Amygdala (tissue), 56 donors: ENCODE measurements at regions not wholly inside any gene's neighbourhood (a gene's known extent, or its start where the extent isn't known, plus 50 kb on each side); places are given as distances from the start of the nearest gene placed in this dataset.
"Not testable (repeated sequence)": the region's sequence is repeated elsewhere in the genome, so short reads cannot be mapped to it uniquely, and the experiment has no call there.

ENCODE experiments used
- DNase-seq, 56 donors: peaks; one replicate each; lab custom pipeline; 2025; lab: John Stamatoyannopoulos, UW

DNA sequence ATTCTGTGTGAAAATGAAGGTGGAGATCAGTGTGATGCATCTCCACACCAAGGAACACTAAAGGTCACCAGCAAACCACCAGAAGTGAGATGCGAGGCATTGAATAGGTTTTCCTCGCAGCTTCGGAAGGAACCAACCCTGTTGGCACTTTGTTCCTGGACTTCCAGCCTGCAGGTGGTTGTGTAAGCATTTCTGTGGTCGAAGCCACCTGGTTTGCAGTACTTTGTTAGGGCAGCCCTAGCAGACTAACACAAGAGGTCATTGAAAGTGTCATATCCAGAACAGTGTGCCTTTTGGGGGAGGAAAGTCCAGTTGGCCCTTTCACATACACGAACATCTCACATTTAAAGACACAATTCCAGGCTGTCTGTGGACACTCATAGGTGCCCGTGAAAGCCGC lies 237.2 kb upstream of the PLGLB1 start:
- not testable (repeated sequence) for DNase-seq

DNA sequence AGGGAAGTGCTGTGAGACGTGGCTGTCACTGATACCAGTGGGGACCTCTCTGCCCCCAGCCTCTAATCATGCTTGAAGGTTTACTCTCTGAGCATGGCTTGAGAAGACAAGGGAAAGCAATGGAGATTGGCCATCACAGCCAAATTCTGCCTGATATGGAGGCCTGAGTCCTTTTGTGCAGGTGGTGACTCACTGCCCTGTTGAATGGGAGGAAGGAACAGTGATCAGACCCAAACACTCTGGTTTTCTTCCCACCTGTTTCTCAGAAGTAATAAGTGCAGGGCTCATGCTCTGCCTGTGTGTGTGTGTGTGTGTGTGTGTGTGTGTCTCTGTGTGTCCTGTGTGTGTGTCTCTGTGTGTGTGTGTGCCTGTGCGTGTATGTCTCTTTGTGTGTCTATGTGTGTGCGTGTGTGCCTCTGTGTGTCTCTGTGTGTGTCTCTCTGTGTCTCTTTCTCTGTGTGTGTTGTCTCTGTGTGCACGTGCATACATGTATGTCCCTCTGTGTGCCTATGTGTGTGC lies 240.6 kb upstream of the PLGLB1 start:
- DNase-seq = not testable (repeated sequence)

DNA sequence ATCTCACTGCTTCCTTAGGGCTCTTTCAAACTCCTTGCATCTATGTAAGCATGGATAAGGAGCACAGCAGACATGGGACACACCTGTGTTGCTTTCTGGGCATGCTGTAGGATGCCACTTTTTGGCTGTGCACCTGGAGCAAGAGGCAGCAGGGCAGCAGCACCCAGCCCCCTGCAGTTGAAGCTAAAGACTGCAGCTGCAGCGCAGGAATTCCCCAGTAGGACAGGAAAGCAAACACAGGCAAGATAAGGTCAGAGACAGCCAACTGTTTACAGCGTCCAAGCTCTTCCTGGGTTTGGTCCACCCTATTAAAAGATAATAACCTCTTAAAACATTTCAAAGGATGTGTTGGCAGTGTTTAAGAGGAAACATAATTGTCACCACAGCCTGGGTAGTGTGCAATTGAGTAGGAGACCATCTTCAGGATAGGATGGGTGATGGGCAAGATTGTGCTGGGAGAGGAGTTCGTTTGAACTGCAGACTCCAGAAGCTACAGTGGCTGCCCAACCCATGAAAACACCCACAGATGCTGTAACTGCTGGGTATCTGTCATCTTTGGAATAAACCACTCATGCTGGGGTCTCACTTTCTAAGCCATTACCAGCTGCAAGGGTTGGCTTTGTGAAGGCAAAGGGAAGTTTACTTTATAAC lies 242.3 kb upstream of the PLGLB1 start:
- not testable (repeated sequence) for DNase-seq

DNA sequence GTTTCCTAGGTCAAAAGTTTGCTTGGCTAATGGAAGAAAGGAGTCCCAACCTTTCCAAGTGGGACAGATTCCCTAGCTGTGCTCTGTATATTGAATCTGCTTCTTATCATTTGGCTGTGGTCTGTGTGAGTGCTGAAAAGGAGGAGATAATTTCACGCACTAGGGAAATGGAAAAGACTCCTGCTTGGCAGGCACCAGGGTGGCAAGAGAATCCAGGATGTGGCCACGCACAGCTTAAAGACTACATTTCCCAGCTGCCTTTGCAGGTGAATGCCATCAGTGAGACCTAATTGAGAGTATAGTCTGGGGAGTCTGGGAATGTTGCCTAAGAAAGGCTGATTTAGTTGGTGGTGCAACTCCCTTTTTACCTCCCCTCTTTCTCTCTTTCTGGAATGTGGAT lies 253.5 kb upstream of the PLGLB1 start:
- DNase-seq = not testable (repeated sequence)

DNA sequence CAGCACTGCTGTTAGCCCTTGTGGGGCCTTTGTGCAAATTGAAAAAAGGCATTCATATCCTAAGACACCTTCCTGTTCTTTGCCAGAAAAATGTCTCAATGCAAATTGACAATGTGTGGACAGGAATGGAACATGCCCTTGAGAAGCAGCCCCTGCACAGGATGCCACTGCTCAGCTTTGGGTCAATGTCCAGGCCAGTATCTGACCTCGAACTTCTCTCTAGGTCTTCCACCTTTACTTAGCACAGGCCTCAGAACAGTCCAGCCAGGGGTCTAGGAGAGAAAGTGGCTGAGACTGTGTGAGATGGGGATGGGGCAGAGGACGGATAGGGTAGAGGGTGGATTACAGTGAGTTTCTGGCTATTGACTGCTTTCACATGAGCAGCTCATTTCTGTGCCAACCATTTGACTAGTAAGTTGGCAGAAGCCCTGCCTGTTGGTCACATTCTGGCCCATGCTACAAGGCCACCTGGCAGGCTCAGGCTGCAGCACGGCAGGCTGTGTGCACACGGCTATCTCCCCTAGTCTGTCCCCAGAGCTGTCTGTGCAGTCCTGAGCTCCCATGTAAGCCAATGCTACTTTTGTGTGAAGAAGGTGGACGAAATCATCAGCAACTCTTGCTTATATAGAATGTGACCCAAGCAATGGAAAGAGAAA lies 254.5 kb upstream of the PLGLB1 start:
- not testable (repeated sequence) for DNase-seq

DNA sequence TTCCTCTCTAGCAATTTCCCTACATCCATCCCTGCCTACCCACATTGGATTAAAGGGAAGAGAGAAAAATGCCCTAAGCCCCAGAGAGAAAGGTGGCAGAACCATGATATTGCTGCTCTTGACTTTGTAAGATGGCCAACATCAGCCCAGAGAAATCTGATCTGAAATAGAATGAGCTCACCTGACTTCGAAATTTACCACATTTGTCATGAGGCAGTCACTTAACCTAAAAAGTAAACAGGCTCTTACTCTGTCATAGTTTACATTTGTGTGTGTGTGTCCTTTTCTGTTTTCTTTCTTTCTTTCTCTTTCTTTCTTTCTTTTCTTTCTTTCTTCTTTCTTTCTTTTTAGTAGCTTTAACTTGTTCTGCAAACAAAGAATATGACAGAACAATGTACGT lies 255.0 kb upstream of the PLGLB1 start:
- DNase-seq = not testable (repeated sequence)

DNA sequence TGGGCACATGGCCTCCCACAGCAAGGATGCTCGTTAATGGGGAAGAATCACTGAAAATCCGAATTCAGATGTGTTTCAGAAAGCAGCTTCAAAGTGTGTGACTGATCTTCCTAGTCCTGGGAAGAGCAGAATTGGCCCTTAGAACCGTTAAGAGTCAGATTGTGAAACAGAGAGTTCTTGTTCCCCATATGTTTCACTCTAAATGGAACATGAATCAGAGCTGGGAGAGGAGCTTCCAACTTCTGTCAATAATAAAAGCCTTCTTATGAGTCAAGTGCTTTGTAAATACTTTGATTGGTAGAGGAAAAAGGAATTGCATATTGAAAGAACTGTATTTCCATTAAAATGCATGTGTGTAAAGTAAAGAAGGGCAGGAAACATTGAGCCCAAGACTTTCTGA lies 256.1 kb upstream of the PLGLB1 start:
- DNase-seq = not testable (repeated sequence)

DNA sequence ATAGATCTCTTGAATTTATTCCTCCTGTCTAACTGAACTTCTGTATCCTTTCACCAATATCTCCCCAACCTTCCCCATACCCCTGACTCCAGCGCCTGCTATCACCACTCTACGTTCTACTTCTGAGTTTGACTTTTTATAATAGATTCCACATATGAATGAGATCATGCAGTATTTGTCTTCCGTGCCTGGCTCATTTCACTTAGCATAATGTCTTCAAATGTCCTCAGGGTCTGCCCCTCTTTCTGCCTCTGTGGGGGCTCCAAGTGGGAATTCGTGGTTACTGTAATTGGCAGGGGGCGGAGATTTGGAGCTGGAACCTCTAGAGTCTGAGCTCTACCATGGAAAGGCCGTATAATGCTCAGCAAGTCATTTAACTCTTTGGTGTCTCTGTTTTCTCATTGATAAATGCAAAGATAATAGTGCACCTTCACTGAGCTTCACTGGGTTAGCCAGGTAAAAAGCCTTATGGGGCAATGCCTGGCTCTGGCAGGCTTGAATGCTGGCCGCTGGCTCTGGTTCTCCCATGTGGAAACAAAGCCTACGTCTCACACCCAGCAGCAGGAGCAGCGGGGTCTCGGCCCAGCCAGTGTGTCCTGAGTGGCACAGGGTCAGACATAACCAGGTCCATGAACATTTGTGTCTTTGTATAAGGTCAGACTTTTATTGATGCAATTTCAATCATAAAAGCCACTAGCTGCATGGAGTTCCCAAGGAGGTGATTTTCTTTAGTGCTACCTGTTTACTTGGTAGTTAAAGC lies 259.1 kb upstream of the PLGLB1 start:
- DNase-seq = not testable (repeated sequence)

DNA sequence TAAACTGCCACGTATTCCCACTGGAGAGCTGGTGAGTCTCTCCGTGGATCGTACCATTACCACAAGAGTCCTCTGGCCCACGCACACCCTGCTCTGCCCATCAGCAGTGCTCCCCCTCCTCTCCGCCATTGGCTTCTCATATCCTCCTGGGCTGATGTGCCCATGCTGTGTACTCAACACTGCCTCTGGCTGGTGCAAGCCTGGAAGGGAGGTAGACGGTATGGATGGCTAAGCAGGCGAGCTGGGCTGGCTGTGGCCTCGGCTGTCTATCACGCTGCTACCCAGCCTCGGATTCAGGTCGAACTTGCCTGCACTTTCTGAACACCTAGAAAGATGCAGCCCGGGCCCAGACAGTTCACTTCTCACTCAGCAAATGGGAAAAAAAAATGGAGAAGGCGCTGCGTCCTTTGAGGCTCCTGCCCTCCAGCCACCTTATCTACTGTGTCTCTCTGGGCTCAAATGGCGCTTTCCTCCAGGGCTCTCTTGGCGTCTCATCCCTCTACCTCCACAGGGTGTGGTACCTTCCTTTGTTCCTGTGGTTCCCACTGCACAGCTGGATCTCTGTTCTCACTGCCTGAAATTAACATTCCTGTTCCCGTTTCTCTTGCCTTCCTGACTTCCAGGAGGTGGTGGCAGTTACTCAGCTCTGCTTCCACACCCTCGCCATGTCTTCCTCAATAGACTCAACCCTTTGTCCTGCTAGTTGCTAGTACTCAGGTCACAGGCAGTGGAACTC lies 262.3 kb upstream of the PLGLB1 start:
- not testable (repeated sequence) for DNase-seq

DNA sequence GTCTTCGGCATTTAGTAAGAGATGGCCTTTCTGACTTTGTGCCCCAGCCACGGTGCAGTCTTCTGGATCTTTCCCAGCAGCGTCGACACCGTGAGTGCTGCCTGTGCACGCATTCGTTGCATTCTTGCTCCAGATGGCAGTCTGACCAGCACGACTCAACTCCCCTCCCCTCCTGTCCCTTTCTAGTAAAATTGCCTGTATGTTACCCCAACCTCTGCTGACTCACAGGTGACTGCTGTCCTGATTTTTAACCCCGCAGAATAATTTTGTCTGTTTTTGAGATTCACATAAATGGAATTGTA lies 262.8 kb upstream of the PLGLB1 start:
- not testable (repeated sequence) for DNase-seq

DNA sequence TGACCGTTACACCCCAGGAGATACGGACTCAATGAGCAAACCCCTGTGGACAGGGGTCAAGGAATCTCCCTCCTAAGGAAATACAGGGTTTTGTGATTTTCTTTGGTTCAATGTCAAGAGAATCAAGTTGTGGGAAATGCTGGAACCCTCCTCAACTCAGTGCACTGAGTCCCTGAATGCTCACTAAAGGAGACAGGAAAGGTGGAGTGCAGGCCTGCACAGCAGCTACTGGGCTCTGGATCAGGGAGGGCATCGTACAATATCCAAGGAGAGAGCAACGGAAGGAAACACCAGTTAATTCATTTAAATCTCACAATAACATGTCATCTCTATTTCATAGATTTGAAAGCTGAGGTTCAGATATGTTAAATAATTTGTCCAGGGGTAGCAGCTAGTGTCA lies 263.5 kb upstream of the PLGLB1 start:
- DNase-seq = not testable (repeated sequence)

DNA sequence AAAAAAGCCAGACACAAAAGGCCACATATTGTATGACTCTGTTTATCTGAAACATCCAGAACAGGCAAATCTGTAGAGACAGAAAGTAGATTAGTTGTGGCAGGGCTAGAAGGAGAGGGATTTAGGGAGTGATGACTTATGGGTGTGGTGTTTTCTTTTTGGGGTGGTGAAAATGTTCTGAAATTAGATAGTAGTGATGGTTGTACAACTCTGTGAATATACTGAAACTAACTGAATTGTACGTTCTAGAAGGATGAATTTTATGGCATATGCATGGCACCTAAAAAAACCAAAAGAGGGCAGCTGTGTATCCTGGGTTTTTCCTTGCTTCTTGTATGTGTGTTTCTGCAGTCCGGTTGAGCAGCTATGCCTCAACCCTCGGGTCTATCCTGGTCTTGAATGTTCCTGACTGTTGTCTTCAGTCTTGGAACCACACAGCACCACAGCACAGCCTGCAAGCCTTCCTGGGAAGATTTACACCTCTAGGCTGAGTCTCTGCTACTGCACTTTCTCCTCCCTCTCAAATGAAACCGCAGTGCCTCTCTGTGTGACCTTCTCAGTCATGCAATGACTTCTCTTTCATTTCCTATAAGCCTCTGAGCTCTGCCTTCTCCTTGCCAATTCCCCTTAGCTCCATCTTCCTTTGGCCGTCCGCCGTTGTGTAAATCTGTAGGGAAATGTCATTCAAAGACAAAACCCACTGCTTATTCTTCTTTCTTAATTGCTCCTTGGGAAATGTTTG lies 269.1 kb upstream of the PLGLB1 start:
- DNase-seq = not testable (repeated sequence)

DNA sequence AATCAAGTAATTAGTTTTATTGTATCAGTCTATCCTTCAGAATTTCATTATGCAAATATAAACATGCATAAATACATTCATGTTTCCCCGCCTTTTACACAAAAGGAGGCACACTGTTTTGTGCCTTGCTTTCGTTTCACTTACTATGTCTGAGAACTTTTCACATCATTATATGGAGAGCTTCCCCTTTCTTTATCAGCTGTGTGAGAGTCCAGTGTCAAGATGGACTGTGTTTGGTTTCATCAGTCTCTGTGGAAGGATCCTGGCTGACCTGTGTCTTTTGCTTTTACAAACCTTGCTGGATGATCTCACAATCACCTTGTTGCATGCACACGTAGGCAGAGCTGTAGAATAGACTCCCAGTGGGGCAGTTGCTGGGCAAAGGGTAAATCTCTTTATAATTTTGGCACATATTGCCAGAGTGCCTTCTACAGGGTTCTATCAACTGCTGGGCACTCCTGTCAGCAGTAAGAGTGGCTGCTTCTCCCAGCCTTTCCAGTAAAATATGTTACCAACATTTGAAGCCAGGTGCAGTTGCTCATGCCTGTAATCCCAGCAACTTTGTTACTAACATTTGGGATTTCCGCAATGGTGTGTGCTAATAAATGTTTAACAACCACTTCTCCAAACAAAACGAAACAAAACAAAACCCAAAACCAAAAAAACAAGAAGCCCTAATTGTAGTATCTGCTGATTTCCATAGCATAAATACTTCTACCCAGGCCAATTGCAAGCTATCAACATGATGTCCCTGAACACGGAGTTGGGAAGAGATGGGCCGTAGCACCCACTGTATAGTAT lies 270.0 kb upstream of the PLGLB1 start:
- DNase-seq = not testable (repeated sequence)

DNA sequence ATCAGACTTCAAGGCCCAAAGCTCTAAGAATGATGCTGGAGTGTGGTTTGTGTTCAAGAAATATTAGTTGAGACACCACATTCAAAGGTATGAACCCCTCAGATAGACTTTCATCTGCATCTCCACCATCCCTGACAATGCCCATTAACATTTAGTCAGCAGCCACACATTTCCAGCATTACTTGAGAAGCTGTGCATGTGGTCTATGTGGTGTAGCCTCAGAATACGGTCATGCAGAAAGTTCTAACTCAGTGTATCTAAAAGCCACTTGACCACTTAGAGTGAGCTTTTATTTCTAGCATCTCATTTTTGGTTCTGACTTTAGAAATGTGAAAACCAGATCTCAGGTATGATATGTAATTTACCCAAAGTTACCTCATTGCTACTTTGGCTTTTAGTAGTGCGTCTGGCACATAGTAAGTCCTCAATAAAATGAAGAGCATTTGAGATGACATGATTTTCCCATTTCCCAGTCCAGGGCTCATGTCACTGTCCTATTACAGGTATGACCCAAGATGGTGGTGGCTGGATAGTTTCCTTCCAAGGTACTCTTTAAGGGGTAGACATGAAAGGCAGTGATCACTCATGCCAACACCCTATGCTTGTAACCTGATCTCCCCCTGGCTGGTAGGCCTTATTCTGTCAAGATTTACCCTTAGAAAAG lies 272.4 kb upstream of the PLGLB1 start:
- DNase-seq = not testable (repeated sequence)

DNA sequence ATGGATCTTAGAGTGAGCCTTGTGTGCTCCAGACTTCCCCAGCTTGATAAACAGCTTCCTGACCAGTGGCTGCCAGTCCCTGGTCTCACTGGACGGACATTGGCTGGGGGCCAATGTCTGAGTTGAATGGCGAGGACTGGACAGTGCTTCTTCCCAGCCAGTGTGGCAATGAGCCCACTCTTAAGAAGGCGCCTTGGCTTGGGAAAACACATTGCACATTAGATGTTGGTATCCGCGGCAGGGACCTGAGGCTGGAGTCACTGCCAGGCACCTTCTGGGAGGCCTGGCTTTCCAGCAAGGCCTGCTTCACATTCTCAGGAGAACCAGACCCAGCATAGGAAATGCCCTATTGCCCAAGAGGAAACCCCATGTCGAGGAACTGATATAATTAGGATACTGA lies 273.5 kb upstream of the PLGLB1 start:
- DNase-seq = not testable (repeated sequence)

DNA sequence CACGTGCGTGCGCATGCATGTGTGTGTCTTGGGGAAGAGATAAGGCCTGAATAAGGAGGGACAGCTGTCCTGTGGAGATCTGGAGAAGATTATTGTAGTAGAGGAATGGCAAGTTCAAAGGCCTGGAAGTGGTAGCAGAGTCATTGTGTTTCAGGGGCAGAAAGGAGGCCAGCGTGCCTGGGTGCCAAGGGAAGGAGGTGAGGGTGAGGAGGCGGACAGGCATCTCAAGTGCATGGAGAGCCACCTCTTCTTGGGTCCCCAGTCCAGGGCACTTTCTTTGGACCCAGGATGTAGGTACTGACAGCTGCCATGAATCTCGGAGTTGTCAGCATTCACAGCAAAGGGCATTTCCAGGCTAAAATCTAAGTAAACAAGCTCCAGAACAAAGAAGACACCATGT lies 279.7 kb upstream of the PLGLB1 start:
- DNase-seq = not testable (repeated sequence)

DNA sequence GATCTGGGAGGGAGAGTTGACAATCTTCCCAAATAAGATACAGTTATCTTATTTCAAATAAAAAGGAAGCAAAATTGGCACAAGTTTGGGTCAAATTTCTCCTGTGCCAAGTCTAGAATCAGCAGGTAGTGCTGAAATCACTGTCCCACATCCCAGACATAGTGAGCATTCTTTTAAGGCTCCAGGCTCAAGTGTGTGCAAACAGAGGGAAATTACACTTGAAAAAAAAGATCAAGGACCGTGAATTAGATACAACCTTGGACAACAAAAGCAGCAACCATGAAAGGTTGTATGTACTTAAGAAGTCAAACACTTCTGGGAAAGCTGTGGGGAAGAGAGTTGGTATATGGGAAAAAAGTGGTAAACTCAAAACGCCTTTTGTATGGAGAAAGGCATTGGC lies 280.2 kb upstream of the PLGLB1 start:
- DNase-seq = not testable (repeated sequence)

DNA sequence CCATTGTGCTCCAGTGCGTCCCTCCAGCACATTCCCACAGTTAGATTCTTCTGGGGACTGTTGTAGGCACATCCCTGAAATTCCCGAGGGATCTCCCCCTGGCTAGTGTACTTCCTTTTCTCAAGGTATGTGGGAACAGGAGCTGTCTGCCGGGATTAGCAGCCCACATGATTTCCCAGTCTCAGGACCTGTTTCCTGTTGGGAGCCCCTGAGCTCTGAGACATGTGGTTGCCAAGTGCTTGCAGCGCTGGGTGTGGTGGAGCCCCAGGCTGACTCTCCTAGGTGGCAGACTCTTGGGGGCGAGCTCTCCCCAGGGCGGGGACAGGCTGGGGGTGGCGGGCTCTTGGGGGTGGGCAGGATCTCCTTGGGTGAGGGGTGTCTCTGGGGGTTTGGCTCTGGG lies 287.0 kb upstream of the PLGLB1 start:
- not testable (repeated sequence) for DNase-seq

DNA sequence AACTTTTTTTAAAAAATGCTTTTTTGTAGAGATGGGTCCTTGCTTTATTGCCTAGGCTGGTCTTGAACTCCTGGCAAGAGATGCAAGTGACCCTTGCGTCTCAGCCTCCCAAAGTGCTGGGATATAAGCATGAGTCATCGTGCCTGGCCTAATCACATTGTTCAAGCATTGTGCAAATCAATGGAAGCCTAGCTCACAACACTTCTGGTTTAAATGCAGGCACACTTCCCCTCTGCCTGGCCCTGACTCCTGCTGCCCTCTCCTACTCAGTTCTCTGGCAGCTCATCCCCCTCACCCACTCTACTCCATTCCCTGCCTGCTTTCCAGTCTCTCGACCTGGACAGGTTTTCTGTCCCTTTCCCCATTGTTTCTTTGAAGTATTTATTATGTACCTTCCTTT lies 288.1 kb upstream of the PLGLB1 start:
- not testable (repeated sequence) for DNase-seq
